DMS 273 (cell line): ENCODE measurements at regions not wholly inside any gene's neighbourhood (a gene's known extent, or its start where the extent isn't known, plus 50 kb on each side); places are given as distances from the start of the nearest gene placed in this dataset.
A peak's percentile ranks its signal among the peaks of the same experiment; 100 is the strongest.

Experiments used
- DNase-seq: peaks from one replicate; lab custom pipeline; 2025; ENCODE audit not compliant: unreplicated experiment; lab: John Stamatoyannopoulos, UW

- no peak for DNase-seq
Measured at GRCh38 chr2:226445216-226445861, 354.3 kb downstream of the IRS1 start.

DNA sequence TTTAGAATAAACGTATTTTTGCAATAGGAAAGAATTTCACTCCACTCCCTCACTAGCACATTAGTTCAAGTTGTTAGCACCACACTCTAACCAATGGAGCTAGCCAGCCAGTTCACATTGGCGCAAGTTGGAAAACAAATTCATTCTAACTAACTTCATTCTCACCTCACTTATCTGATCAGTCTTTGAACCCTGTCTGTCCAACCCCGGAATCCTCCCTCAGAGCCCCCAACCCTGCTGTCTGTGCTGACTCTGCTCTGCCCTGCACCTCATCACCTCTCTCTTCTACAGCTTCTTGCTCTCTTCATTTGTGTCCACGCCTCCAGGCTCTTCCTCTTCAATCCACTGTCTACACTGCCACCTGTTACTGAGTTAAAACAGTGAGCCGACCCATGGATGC, 356.5 kb downstream of the IRS1 start:
- no peak for DNase-seq

DNA sequence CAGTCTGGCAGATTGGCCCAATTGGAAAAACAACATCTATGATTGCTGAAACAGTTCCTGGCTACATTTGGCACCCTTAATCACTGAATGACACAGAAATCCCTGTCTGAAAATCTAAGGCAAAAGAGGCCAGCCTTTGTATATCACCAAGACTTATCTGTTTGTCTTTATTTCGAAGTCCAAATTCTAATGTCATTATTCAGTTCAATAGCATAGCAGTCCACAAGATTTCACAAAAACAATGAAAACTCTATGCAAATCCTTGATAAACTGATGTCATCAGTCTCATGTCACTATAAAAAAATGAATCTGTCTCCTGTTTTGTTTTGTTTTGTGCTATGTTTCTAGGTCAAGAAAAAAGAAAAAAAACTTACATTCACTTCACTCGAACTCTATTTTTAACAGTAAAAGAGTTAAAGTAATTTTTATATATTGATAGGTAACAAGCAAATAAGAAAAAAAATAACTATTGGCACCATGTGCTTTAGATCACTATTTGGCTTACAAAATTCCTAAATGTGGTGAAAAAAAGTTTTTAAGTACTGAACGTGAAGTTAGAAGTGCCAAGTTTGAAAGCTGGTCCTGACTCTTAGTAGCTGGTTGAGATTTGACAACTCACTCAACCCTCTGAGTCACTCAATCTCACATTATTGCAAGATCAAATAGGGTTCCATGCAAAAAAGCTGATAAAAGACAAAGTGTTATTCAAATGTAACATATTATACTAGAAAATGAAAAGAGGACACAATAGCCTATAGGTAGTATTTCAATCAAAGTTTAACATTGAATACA, 359.3 kb downstream of the IRS1 start:
- no peak for DNase-seq

DNA sequence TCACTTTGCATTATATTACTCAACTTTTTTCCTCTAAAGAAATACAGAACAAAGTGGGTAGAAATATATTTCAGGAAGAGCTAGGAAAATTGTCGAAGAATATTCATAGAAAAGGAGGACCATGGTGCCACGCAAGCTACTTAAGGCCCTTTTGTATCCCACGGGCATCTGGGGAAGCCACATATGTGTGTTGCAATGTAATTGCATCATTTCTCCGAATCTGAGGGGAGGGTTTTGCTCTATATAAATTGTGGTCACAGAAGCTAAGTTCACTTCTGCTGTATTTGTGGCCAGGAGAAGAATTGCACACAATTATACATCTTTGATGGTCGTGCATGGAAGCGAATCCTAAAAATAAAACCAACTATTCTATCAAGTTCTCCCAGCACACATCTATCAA, 360.3 kb downstream of the IRS1 start:
- DNase-seq, result no peak

DNA sequence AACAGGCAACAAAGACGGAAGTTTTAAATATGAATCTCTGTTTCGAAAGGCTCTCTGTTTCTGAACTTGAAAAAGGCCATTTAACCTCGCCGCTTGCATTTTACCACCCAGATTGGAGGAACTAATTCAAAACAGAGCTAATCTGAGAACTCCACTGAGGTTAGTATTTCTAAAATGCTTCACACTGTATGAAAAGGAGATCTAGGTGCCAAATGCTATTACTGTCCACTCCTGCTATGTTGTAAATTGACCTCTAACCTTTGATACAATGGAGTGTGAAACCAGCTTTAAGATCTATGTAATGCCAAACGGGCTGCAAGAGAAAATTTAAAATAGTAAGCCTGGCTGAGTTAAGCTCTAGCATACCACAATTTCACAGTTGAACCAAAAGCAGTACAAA, 364.5 kb downstream of the IRS1 start:
- DNase-seq, result no peak

DNA sequence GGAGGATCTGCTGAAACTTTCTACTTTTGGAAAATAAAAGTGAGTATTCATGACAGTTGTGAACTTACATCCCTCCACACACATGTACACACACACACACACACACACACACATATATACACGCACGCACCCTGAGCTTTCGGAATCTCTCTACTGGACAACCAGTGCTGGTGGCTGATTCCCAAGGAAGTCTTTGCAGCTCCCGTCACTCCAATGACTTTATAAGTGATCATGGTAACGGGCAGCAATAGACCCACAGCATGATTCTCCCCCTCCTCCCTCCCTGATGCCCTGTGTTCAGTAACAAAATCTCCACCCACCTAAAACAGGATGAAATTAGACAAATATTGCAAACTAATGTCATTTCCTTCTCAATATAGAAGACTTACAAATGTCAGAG, 364.9 kb downstream of the IRS1 start:
- no peak for DNase-seq

- no peak for DNase-seq
Measured at GRCh38 chr2:226431288-226431948, 368.2 kb downstream of the IRS1 start.

DNA sequence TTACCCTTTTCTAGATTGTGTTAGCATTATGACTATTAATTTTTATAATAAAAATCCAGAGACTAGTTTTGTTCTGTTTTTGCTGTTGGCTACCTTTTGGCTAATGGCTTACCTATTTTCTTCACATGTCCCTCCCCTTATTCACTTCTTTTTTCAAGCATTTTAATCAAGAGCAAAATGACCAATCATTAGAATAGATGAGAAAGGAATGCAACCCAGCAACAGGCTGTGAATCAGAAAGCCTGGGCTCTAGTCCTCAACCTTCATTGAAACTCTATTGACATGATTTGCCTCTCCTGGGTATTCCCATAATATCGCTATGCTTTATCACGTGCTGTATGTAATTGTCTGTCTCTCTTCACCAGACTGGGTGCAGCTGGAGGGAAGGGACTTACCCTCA, 370.1 kb downstream of the IRS1 start:
- DNase-seq, result no peak

GRCh38 chr2:226427538-226428307, 371.9 kb downstream of the IRS1 start:
- no peak for DNase-seq

- DNase-seq, result no peak
Measured at GRCh38 chr2:226426292-226426736, 373.3 kb downstream of the IRS1 start.

DNA sequence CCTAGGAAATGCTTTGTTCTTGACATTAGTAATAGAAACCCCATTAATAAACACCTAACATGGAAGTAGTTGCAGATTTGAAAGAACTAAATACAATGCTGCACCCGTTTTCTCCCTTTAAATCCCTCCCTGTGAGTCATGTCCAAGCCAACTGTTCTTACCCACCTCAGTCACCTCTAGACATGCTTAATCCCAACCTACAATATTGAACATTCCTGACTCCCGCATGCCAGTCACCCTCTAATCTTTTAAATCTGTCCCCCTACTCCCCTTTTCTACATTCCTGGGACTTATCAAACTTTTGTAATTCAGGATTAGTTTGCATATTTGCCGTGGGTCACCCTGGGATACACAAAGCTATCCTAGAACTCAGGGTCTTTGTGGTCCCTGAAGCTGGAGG, 374.6 kb downstream of the IRS1 start:
- DNase-seq, result no peak

GRCh38 chr2:226423498-226423960, 376.1 kb downstream of the IRS1 start:
- no peak for DNase-seq

- no peak for DNase-seq
Measured at GRCh38 chr2:226420646-226421045, 379.0 kb downstream of the IRS1 start.

- DNase-seq, result no peak
Measured at GRCh38 chr2:226418521-226418920, 381.1 kb downstream of the IRS1 start.

DNA sequence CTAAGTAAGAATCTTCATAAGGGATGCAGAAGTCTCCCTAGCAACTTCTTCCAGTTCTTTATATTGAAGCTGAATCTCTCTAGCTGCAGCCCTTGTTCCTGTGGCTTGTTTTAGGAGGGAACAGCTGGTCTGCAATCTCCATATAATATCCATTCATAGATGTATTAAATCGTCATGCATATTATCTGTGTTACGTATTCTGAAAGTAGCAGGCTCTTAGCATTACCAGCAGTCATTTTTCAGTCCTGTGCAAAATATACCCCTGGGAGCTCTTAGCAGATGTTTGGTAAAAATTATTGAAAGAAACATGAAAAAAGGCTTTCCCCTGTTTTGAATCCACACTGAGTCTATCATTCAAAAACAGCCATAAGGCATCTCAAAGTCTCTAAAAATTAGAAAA, 385.3 kb downstream of the IRS1 start:
- peak; percentile 15 for DNase-seq

DNA sequence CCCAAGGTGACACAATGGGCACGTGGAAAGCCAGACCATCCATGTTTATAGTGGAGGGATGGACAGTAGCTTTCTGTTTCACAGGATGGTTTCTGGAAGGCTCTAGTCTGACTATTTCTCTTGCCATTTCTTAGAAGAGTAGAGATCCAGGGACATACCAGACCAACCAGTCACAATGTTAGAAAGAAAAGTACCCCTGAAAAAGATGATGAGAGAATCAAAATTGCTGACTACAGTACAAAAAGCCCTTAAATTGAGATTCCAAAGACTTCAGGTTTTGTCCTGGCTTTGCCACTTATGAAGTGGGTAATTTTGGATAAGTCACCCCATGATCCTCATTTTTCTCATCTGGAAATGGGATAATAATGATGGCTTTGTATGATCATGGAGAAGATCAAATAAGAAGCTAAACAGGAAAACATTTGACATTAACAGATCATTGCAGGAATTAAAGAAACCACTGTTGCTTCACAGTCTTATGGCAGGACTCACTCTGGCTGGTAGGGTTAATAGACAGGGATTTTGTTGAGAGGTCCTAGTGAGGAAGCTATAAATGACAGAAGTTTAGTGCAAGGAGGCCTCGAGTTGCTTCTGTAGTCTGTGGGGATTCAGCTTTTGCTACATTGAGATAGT, 386.0 kb downstream of the IRS1 start:
- DNase-seq, result no peak

DNA sequence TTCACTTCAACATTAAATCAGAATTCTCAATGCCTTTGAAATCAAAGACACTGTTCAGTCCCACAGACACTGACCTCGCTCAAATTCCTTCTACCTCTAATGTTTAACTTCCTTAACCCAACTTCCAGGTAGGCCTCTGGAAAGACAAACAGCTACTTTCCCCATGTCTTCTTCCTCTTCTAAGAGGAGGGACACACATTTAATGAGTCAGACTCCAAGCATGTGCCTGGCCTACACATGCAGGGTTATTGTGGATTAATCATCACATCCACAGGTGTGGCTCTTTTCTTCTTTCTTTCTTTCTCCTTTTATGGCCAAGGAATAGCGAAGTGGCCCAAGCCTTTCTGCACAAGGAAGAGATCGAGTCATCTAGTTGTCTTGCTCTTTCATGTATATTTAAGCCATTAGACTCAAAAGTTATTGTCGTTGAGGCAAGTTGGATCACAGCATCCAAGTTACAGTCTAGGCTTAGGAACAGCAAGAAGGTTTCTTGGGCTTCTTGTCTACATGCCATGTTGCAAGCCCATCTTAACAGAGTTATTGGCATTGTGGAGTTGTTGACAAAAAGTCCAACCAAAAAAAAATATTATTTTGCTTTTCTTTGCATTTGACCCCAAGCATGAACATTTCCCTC, 387.8 kb downstream of the IRS1 start:
- DNase-seq, result no peak

DNA sequence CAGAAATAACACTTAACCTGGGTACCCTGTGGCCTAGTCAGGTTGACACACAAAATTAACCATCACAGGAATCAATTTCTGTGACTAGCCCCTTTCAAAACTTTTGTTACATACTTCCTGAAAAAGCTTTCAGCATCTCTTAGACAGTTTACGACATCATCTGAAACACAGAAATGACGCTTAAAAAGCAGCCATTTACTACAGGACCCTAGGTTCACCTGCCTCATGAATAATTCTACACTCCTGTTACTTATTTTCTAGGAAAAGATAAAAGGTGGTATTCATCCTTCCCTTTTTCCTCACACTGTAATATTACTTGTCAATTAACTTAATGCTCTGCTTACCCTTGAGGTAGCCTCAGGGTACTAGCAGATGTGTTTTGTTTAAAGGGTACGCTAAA, 388.4 kb downstream of the IRS1 start:
- DNase-seq, result no peak

- peak; percentile 24 for DNase-seq
Measured at GRCh38 chr2:226410247-226410835, 389.3 kb downstream of the IRS1 start.

DNA sequence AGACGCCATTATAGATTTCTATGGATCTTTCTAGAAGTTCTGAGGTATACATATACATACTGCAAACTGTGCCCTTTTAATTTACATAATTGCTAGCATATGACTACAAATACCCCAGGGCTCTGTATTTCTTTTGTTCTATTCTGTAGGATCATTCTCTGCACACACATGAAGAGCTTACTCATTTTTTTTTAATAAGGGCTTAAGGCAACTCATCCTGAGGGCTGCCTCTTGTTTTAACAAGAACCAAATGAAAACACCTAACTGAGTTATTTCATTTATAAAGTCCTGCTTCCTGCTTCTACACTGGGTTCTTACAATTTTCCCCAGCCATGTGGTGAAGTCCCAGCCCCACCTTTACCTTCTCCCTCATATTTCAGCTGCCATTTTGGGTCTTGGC, 390.5 kb downstream of the IRS1 start:
- DNase-seq, result no peak
